K562 (cell line): ENCODE measurements at regions not wholly inside any gene's neighbourhood (a gene's known extent, or its start where the extent isn't known, plus 50 kb on each side); places are given as distances from the start of the nearest gene placed in this dataset.

Experiments
- NFRKB ChIP-seq: fragments of 450-650 bp; IDR thresholded peaks from 2 replicates; pipeline ENCODE4 v1.6.1; 2016; ENCODE audit warnings: low read depth
- TBL1XR1 ChIP-seq, 2 experiments: IDR thresholded peaks; 2 replicates each; pipeline ENCODE4 v1.6.1; 2012; ENCODE audit warnings: improper control_type of control experiment in 2 of 2, low read length in 2 of 2, mild to moderate bottlenecking in 1 of 2
- ZNF699 ChIP-seq: fragments of 250-450 bp; sonication (Bioruptor Pico); IDR thresholded peaks from 2 replicates; pipeline ENCODE4 v1.8.0; 2021; ENCODE audit warnings: mild to moderate bottlenecking, moderate library complexity; ENCODE audit not compliant: insufficient replicate concordance
- TF ChIP-seq, protein P1 (sequence below): sonication (generic); formaldehyde crosslinking; IDR thresholded peaks from 2 replicates; pipeline ENCODE4 v1.8.0; 2023; ENCODE audit warnings: missing genetic modification reagents, mild to moderate bottlenecking, borderline replicate concordance
- TF ChIP-seq, protein P2 (sequence below): fragments of 200-600 bp; sonication (generic); IDR thresholded peaks from one replicate; pipeline ENCODE4 v1.6.1; 2012; ENCODE audit warnings: mild to moderate bottlenecking, low read depth, low read length, inconsistent platforms
- TF ChIP-seq, protein P3 (sequence below), 3 experiments: fragments of 200-800 bp in 1 of 3; sonication (Bioruptor generic) in 1 of 3; sonication (generic) in 1 of 3; formaldehyde crosslinking in 1 of 3; IDR thresholded peaks; 2 replicates each; pipeline versions ENCODE4 v1.6.1 to v1.8.0; 2016 to 2022; ENCODE audit warnings: mild to moderate bottlenecking in 2 of 3, missing compliant biosample characterization in 2 of 3, missing genetic modification characterization in 2 of 3, missing genetic modification reagents in 1 of 3

DNA sequence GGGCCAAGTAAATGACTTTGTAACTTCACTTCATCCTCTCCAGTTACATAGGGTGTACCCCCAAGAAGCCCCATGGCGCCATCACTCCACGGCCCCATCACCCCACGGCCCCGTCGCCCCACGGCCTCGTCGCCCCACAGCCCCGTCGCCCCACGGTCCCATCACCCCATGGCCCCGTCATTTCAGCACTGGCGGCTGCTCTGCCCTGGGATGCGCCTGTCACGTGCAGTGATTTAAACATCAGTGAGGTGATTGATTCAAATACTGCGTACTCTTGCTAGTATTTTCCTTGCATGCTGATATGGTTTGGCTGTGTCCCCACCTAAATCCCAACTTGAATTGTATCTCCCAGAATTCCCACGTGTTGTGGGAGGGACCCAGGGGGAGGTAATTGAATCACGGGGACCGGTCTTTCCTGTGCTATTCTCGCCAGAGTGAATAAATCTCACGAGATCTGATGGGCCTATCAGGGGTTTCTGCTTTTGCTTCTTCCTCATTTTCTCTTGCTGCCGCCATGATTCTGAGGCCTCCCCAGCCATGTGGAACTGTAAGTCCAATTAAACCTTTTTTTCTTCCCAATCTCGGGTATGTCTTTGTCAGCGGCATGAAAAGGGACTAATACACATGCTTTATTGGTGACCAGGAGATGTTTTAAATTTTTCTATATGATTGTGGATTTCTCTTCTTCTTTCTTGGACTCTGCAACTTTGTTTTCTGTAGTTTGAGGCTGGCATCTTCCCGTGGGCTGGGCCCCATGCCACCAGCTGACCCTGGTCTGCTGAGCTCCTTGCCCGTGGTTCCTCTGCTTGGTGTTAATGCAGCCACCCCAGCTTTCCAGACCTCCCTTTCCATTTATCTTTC is 50.1 kb upstream of the PCBP3 start (continued):
- TF ChIP-seq, protein P1, sequence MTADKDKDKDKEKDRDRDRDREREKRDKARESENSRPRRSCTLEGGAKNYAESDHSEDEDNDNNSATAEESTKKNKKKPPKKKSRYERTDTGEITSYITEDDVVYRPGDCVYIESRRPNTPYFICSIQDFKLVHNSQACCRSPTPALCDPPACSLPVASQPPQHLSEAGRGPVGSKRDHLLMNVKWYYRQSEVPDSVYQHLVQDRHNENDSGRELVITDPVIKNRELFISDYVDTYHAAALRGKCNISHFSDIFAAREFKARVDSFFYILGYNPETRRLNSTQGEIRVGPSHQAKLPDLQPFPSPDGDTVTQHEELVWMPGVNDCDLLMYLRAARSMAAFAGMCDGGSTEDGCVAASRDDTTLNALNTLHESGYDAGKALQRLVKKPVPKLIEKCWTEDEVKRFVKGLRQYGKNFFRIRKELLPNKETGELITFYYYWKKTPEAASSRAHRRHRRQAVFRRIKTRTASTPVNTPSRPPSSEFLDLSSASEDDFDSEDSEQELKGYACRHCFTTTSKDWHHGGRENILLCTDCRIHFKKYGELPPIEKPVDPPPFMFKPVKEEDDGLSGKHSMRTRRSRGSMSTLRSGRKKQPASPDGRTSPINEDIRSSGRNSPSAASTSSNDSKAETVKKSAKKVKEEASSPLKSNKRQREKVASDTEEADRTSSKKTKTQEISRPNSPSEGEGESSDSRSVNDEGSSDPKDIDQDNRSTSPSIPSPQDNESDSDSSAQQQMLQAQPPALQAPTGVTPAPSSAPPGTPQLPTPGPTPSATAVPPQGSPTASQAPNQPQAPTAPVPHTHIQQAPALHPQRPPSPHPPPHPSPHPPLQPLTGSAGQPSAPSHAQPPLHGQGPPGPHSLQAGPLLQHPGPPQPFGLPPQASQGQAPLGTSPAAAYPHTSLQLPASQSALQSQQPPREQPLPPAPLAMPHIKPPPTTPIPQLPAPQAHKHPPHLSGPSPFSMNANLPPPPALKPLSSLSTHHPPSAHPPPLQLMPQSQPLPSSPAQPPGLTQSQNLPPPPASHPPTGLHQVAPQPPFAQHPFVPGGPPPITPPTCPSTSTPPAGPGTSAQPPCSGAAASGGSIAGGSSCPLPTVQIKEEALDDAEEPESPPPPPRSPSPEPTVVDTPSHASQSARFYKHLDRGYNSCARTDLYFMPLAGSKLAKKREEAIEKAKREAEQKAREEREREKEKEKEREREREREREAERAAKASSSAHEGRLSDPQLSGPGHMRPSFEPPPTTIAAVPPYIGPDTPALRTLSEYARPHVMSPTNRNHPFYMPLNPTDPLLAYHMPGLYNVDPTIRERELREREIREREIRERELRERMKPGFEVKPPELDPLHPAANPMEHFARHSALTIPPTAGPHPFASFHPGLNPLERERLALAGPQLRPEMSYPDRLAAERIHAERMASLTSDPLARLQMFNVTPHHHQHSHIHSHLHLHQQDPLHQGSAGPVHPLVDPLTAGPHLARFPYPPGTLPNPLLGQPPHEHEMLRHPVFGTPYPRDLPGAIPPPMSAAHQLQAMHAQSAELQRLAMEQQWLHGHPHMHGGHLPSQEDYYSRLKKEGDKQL (CRISPR knock-in tag), result no peak
- TF ChIP-seq, protein P2, sequence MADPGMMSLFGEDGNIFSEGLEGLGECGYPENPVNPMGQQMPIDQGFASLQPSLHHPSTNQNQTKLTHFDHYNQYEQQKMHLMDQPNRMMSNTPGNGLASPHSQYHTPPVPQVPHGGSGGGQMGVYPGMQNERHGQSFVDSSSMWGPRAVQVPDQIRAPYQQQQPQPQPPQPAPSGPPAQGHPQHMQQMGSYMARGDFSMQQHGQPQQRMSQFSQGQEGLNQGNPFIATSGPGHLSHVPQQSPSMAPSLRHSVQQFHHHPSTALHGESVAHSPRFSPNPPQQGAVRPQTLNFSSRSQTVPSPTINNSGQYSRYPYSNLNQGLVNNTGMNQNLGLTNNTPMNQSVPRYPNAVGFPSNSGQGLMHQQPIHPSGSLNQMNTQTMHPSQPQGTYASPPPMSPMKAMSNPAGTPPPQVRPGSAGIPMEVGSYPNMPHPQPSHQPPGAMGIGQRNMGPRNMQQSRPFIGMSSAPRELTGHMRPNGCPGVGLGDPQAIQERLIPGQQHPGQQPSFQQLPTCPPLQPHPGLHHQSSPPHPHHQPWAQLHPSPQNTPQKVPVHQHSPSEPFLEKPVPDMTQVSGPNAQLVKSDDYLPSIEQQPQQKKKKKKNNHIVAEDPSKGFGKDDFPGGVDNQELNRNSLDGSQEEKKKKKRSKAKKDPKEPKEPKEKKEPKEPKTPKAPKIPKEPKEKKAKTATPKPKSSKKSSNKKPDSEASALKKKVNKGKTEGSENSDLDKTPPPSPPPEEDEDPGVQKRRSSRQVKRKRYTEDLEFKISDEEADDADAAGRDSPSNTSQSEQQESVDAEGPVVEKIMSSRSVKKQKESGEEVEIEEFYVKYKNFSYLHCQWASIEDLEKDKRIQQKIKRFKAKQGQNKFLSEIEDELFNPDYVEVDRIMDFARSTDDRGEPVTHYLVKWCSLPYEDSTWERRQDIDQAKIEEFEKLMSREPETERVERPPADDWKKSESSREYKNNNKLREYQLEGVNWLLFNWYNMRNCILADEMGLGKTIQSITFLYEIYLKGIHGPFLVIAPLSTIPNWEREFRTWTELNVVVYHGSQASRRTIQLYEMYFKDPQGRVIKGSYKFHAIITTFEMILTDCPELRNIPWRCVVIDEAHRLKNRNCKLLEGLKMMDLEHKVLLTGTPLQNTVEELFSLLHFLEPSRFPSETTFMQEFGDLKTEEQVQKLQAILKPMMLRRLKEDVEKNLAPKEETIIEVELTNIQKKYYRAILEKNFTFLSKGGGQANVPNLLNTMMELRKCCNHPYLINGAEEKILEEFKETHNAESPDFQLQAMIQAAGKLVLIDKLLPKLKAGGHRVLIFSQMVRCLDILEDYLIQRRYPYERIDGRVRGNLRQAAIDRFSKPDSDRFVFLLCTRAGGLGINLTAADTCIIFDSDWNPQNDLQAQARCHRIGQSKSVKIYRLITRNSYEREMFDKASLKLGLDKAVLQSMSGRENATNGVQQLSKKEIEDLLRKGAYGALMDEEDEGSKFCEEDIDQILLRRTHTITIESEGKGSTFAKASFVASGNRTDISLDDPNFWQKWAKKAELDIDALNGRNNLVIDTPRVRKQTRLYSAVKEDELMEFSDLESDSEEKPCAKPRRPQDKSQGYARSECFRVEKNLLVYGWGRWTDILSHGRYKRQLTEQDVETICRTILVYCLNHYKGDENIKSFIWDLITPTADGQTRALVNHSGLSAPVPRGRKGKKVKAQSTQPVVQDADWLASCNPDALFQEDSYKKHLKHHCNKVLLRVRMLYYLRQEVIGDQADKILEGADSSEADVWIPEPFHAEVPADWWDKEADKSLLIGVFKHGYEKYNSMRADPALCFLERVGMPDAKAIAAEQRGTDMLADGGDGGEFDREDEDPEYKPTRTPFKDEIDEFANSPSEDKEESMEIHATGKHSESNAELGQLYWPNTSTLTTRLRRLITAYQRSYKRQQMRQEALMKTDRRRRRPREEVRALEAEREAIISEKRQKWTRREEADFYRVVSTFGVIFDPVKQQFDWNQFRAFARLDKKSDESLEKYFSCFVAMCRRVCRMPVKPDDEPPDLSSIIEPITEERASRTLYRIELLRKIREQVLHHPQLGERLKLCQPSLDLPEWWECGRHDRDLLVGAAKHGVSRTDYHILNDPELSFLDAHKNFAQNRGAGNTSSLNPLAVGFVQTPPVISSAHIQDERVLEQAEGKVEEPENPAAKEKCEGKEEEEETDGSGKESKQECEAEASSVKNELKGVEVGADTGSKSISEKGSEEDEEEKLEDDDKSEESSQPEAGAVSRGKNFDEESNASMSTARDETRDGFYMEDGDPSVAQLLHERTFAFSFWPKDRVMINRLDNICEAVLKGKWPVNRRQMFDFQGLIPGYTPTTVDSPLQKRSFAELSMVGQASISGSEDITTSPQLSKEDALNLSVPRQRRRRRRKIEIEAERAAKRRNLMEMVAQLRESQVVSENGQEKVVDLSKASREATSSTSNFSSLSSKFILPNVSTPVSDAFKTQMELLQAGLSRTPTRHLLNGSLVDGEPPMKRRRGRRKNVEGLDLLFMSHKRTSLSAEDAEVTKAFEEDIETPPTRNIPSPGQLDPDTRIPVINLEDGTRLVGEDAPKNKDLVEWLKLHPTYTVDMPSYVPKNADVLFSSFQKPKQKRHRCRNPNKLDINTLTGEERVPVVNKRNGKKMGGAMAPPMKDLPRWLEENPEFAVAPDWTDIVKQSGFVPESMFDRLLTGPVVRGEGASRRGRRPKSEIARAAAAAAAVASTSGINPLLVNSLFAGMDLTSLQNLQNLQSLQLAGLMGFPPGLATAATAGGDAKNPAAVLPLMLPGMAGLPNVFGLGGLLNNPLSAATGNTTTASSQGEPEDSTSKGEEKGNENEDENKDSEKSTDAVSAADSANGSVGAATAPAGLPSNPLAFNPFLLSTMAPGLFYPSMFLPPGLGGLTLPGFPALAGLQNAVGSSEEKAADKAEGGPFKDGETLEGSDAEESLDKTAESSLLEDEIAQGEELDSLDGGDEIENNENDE, result no peak
- TF ChIP-seq TBL1XR1 (IDR thresholded peaks at IDR 0.05; ENCODE audit: low read length in 2 of 2), result no peak
- TF ChIP-seq, protein P3, sequence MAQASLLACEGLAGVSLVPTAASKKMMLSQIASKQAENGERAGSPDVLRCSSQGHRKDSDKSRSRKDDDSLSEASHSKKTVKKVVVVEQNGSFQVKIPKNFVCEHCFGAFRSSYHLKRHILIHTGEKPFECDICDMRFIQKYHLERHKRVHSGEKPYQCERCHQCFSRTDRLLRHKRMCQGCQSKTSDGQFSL (CRISPR knock-in tag; IDR thresholded peaks at IDR 0.05), result no peak
- TF ChIP-seq, protein P3 (tag; IDR thresholded peaks at IDR 0.05), result no peak
- TF ChIP-seq NFRKB, result peak; percentile 95
- TF ChIP-seq ZNF699 (CRISPR knock-in tag), result no peak
